ENCODE measurements at regions not wholly inside any gene's neighbourhood (a gene's known extent, or its start where the extent isn't known, plus 50 kb on each side); places are given as distances from the start of the nearest gene placed in this dataset.
"Not testable (repeated sequence)": the region's sequence is repeated elsewhere in the genome, so short reads cannot be mapped to it uniquely, and the experiment has no call there.

GRCh38 chr15:98289747-98290146 is 329.2 kb downstream of the ARRDC4 start:
- Histone ChIP-seq H3K9me3 (ENCODE audit: control insufficient read depth, insufficient read depth, low read length) (no peaks in the 10 kb centered on the region), H3K36me3 (ENCODE audit: control insufficient read depth, insufficient read depth, low read length) (no peaks in the 10 kb centered on the region), H3K27ac (ENCODE audit: low read length) (no peak overlapping the region), H3K27me3 (ENCODE audit: control insufficient read depth, insufficient read depth, low read length) (no peaks in the 10 kb centered on the region), H3K4me1 (ENCODE audit: control insufficient read depth, insufficient read depth, low read length) (no peaks in the 10 kb centered on the region), H3K4me3 (ENCODE audit: low read length) (no peak overlapping the region)
- H3K27ac Mint-ChIP-seq: no peak overlapping the region
- H3K36me3 Mint-ChIP-seq: no peaks in the 10 kb centered on the region
- DNase-seq: no peak
- no peaks in the 10 kb centered on the region for H3K4me1 Mint-ChIP-seq
- 43% methylated on average over 3 of the region's 3 CpGs for WGBS (ENCODE audit: insufficient coverage)
- H3K9me3 Mint-ChIP-seq: no peaks in the 10 kb centered on the region
- peaks cover 10 to 22% of the 10 kb centered on the region in 2 donors for H3K27me3 Mint-ChIP-seq (ENCODE audit: low read depth in 2 of 2)
- intact Hi-C loops (cut with micrococcal nuclease): no loop called here
- TF ChIP-seq CTCF (IDR thresholded peaks at IDR 0.05): no peak
- ATAC-seq: no peak
- H3K4me3 Mint-ChIP-seq: no peak overlapping the region

GRCh38 chr15:98292442-98293240 is 332.1 kb downstream of the ARRDC4 start:
- DNase-seq: peak; percentile 5 to 20
- peaks cover 10 to 15% of the 10 kb centered on the region in 2 donors for H3K27me3 Mint-ChIP-seq (ENCODE audit: low read depth in 2 of 2)
- H3K4me3 Mint-ChIP-seq: no peak overlapping the region

DNA sequence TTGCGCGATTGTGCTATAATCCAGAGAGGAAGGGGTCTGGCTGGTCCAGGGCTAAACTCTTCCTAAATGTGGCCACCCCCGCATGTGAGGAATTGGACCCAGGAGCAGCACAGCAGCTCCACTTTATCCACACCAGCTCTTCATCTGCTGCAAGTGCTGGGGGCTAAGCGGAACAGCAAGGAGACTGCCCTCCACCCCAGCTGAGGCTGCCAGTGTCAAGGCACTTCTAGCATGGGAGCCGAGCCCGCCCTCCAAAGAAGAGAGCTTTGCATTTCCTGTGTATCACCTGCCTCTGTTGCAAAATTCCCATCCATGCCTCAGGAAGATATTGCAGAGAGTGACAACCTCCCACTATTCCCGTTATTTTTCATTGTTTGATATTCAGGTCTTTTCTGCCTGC is 333.6 kb downstream of the ARRDC4 start:
- no peak overlapping the region for H3K4me3 Mint-ChIP-seq
- no peaks in the 10 kb centered on the region for H3K9me3 ChIP-seq (ENCODE audit: control insufficient read depth, insufficient read depth, low read length)
- H3K36me3 ChIP-seq (ENCODE audit: control insufficient read depth, insufficient read depth, low read length): no peaks in the 10 kb centered on the region
- no peaks in the 10 kb centered on the region for H3K27me3 ChIP-seq (ENCODE audit: control insufficient read depth, insufficient read depth, low read length)
- DNase-seq (no peak), ATAC-seq (no peak)
- no peaks in the 10 kb centered on the region for H3K36me3 Mint-ChIP-seq
- no peak overlapping the region for H3K27ac Mint-ChIP-seq
- no peak for TF ChIP-seq CTCF (IDR thresholded peaks at IDR 0.05)
- H3K4me1 Mint-ChIP-seq: no peaks in the 10 kb centered on the region
- H3K4me3 ChIP-seq (ENCODE audit: low read length): no peak overlapping the region
- H3K9me3 Mint-ChIP-seq: no peaks in the 10 kb centered on the region
- peaks cover 10 to 15% of the 10 kb centered on the region in 2 donors for H3K27me3 Mint-ChIP-seq (ENCODE audit: low read depth in 2 of 2)
- H3K27ac ChIP-seq (ENCODE audit: low read length): no peak overlapping the region
- H3K4me1 ChIP-seq (ENCODE audit: control insufficient read depth, insufficient read depth, low read length): no peaks in the 10 kb centered on the region
- intact Hi-C loops (cut with micrococcal nuclease): no loop called here
- 74% methylated on average over 7 of the region's 7 CpGs for WGBS (ENCODE audit: insufficient coverage)

More at GRCh38 chr15:98292442-98293240, 332.1 kb downstream of the ARRDC4 start:
- peak in 2 of 3 donors; percentile 30 to 44 for ATAC-seq
- Mint-ChIP-seq H3K4me1 (no peaks in the 10 kb centered on the region), H3K36me3 (no peaks in the 10 kb centered on the region), H3K27ac (no peak overlapping the region), H3K9me3 (no peaks in the 10 kb centered on the region)
- no peaks in the 10 kb centered on the region for H3K36me3 ChIP-seq (ENCODE audit: control insufficient read depth, insufficient read depth, low read length)
- no peak overlapping the region for H3K4me3 ChIP-seq (ENCODE audit: low read length)
- no peak for TF ChIP-seq CTCF (IDR thresholded peaks at IDR 0.05)
- no peaks in the 10 kb centered on the region for H3K4me1 ChIP-seq (ENCODE audit: control insufficient read depth, insufficient read depth, low read length)
- intact Hi-C loops (cut with micrococcal nuclease): no loop called here
- no peaks in the 10 kb centered on the region for H3K9me3 ChIP-seq (ENCODE audit: control insufficient read depth, insufficient read depth, low read length)
- H3K27me3 ChIP-seq (ENCODE audit: control insufficient read depth, insufficient read depth, low read length): no peaks in the 10 kb centered on the region
- WGBS (ENCODE audit: insufficient coverage): 4% methylated on average over 46 of the region's 46 CpGs
- H3K27ac ChIP-seq (ENCODE audit: low read length): no peak overlapping the region

DNA sequence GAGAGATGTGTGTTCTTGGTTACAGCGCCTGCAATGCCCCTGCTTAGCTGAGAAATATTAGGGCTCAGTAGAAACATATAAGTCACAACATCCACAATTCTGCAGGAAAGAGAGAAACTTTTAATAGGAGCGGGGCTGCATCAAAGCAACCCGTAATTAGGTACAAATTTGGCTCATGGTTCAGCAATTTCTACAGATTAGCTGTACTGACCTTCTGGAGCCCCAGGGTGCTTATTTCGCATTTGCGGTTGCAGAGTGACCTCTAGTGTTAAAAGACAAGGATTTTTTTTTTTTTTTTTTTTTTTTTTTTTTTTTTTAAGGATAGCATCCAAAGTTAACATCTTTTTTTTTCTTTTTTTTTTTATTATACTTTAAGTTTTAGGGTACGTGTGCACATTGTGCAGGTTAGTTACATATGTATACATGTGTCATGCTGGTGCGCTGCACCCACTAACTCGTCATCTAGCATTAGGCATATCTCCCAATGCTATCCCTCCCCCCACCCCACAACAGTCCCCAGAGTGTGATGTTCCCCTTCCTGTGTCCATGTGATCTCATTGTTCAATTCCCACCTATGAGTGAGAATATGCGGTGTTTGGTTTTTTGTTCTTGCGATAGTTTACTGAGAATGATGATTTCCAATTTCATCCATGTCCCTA is 334.7 kb downstream of the ARRDC4 start:
- H3K27ac Mint-ChIP-seq; H3K4me1 Mint-ChIP-seq; intact Hi-C loops (cut with micrococcal nuclease); H3K27me3 ChIP-seq (ENCODE audit: control insufficient read depth, insufficient read depth, low read length); H3K9me3 ChIP-seq (ENCODE audit: control insufficient read depth, insufficient read depth, low read length); H3K27ac ChIP-seq (ENCODE audit: low read length); H3K9me3 Mint-ChIP-seq; ATAC-seq; H3K36me3 ChIP-seq (ENCODE audit: control insufficient read depth, insufficient read depth, low read length); H3K36me3 Mint-ChIP-seq; H3K4me3 Mint-ChIP-seq; DNase-seq; H3K4me1 ChIP-seq (ENCODE audit: control insufficient read depth, insufficient read depth, low read length); H3K4me3 ChIP-seq (ENCODE audit: low read length): not testable (repeated sequence)
- peaks cover 10 to 16% of the 10 kb centered on the region in 2 donors for H3K27me3 Mint-ChIP-seq (ENCODE audit: low read depth in 2 of 2)
- 20% methylated on average over 5 of the region's 10 CpGs for WGBS (ENCODE audit: insufficient coverage)

All from natural killer cell (primary cell).